ENCODE measurements at regions not wholly inside any gene's neighbourhood (a gene's known extent, or its start where the extent isn't known, plus 50 kb on each side); places are given as distances from the start of the nearest gene placed in this dataset.

DNA sequence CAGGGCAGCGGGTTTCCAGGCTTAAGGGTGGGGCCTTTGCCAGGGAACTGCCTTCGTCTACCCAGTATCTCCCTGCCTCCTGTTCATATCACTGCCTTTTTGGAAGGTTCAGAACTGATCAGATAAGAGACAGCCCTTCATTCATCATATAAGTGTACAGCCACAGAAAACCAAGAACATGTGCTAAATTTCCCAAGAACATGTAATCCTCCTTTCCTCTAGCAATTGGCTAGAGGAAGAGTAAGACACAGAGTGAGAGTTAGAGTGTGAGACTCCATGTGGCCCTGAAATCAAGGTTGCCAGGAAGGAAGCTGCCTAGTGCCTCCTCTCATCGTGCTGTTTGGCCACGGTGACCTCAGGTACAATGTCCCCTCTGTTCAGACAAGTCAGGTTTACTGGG lies 770.9 kb downstream of the TNS3 start:
- no peaks in the 10 kb centered on the region for H3K36me3 Mint-ChIP-seq
- no peaks in the 10 kb centered on the region for H3K27me3 Mint-ChIP-seq
- no peak for DNase-seq (ENCODE audit: extremely low spot score, unreplicated experiment)
- H3K27ac Mint-ChIP-seq = no peak overlapping the region
- no peaks in the 10 kb centered on the region for H3K9me3 Mint-ChIP-seq
- H3K4me3 Mint-ChIP-seq = no peak overlapping the region
- peaks cover 11% of the 10 kb centered on the region for H3K4me1 Mint-ChIP-seq (ENCODE audit: unreplicated experiment)
- TF ChIP-seq, protein P1, sequence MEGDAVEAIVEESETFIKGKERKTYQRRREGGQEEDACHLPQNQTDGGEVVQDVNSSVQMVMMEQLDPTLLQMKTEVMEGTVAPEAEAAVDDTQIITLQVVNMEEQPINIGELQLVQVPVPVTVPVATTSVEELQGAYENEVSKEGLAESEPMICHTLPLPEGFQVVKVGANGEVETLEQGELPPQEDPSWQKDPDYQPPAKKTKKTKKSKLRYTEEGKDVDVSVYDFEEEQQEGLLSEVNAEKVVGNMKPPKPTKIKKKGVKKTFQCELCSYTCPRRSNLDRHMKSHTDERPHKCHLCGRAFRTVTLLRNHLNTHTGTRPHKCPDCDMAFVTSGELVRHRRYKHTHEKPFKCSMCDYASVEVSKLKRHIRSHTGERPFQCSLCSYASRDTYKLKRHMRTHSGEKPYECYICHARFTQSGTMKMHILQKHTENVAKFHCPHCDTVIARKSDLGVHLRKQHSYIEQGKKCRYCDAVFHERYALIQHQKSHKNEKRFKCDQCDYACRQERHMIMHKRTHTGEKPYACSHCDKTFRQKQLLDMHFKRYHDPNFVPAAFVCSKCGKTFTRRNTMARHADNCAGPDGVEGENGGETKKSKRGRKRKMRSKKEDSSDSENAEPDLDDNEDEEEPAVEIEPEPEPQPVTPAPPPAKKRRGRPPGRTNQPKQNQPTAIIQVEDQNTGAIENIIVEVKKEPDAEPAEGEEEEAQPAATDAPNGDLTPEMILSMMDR (conservative IDR thresholded peaks at IDR 0.05) = no peak

DNA sequence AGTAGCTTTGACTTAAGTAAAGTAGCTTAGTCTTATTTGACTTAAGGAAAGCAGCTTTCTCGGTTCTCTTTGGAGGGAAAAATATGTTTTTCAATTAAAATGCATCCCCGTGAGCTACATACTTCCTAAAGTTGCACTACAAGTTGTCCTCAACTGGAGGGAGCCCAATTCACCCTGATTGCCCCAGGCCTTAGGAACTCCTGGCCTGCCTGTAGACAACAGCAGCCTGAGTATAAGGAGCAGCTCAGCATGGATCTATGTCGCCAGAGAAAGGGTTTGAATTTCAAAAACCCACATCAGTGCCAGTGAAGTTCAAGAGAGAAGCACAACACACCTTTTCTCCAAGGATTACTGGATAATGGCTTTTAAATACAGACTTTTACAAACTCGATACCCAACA lies 772.0 kb downstream of the TNS3 start:
- DNase-seq (ENCODE audit: extremely low spot score, unreplicated experiment) = no peak
- Mint-ChIP-seq H3K27ac (no peak overlapping the region), H3K4me3 (no peak overlapping the region), H3K4me1 (ENCODE audit: unreplicated experiment) (peaks cover 11% of the 10 kb centered on the region), H3K36me3 (no peaks in the 10 kb centered on the region), H3K9me3 (no peaks in the 10 kb centered on the region), H3K27me3 (no peaks in the 10 kb centered on the region)
- TF ChIP-seq, protein P1 (conservative IDR thresholded peaks at IDR 0.05) = no peak

DNA sequence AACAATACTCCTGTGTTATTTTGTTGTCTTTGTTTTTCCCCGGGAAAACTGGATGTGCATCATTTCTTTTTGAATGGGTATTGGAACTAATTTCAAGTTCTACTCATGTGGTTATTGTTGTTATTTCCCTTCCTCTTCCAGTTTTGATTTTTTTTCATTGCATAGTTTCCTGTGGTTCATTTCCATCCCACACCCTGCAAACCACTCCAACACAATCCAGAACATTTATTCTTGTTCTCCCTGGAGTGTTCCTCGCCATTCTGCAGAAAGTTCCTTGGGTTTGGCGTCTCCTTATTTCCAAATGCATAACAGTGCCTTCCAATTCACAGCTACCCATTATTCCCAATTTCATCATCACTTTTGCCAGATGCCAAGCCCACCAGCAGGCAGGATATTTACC lies 775.1 kb downstream of the TNS3 start:
- H3K9me3 Mint-ChIP-seq = peaks cover 5% of the 10 kb centered on the region
- no peak overlapping the region for H3K27ac Mint-ChIP-seq
- H3K36me3 Mint-ChIP-seq = no peaks in the 10 kb centered on the region
- H3K27me3 Mint-ChIP-seq = no peaks in the 10 kb centered on the region
- peaks cover 8% of the 10 kb centered on the region for H3K4me1 Mint-ChIP-seq (ENCODE audit: unreplicated experiment)
- no peak for DNase-seq (ENCODE audit: extremely low spot score, unreplicated experiment)
- no peak overlapping the region for H3K4me3 Mint-ChIP-seq
- TF ChIP-seq, protein P1 (conservative IDR thresholded peaks at IDR 0.05) = no peak

DNA sequence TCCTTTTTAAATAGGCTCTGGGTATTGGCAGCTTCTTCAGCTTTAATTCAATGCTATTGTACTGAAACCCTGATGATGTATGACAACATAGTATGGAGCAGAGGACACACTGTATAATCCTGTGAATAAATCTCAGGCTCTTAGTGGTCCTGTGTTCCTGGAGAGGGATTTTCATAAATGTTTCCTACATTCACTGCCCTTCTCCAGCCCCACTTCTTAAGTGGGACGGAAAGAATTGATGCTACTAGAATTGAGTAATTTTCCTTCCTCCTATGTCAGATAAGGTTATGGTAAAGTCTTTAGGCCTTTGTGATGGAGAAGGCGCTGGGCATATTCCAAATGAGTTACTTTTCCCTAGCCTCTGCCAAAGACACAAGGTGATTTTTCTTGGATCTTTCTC lies 779.4 kb downstream of the TNS3 start:
- Mint-ChIP-seq H3K27ac (no peak overlapping the region), H3K36me3 (no peaks in the 10 kb centered on the region), H3K4me1 (ENCODE audit: unreplicated experiment) (no peaks in the 10 kb centered on the region), H3K4me3 (no peak overlapping the region), H3K27me3 (no peaks in the 10 kb centered on the region), H3K9me3 (peaks cover 5% of the 10 kb centered on the region)
- TF ChIP-seq, protein P1 (conservative IDR thresholded peaks at IDR 0.05) = no peak
- DNase-seq (ENCODE audit: extremely low spot score, unreplicated experiment) = no peak

DNA sequence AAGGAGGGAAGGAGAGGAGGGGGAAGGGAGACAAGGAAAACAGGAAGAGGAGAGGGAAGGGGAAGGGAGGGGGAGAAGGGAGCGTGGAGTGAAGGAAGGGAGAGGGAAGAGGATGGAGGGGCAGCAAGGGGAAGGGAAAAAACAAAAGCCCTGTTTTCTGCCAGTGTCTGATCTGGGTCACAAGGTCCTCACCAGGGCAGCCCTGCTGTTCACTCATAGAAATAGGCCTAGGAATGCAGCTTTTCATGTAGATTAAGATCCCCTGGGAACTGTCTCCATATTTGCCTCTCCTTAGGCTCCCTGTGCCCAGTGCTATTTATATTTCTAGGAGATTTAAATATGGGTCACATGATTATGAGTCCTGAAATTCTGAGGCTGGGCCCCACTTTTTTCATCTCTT lies 790.7 kb downstream of the TNS3 start:
- Mint-ChIP-seq H3K4me1 (ENCODE audit: unreplicated experiment) (peaks cover 5% of the 10 kb centered on the region), H3K27me3 (no peaks in the 10 kb centered on the region), H3K27ac (no peak overlapping the region), H3K4me3 (no peak overlapping the region), H3K9me3 (no peaks in the 10 kb centered on the region), H3K36me3 (no peaks in the 10 kb centered on the region)
- DNase-seq (ENCODE audit: extremely low spot score, unreplicated experiment) = no peak
- TF ChIP-seq, protein P1 (conservative IDR thresholded peaks at IDR 0.05) = no peak

DNA sequence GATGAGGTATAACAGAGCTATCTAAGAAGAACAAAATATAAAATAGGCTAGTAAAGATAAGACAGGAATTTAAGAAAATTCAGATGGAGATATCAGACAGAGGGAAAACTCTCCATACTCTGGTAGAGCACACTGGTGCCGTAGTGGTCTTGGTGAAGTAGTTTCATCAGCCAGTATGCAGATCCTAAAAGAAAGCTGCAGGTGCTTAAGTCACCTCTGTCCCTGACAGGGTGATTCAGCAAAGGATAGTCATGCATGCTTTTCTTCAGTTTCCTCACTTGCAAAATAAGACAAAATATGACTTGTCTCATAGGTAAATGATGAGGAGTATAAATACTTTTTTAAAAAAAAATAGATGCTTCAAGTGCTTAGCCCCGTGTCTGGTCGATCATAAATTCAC lies 794.9 kb downstream of the TNS3 start:
- Mint-ChIP-seq H3K27ac (no peak overlapping the region), H3K36me3 (no peaks in the 10 kb centered on the region), H3K4me3 (no peak overlapping the region), H3K27me3 (no peaks in the 10 kb centered on the region), H3K9me3 (peaks cover 3% of the 10 kb centered on the region), H3K4me1 (ENCODE audit: unreplicated experiment) (peaks cover 8% of the 10 kb centered on the region)
- no peak for DNase-seq (ENCODE audit: extremely low spot score, unreplicated experiment)
- TF ChIP-seq, protein P1 (conservative IDR thresholded peaks at IDR 0.05) = no peak
